ENCODE measurements at regions not wholly inside any gene's neighbourhood (a gene's known extent, or its start where the extent isn't known, plus 50 kb on each side); places are given as distances from the start of the nearest gene placed in this dataset.

DNA sequence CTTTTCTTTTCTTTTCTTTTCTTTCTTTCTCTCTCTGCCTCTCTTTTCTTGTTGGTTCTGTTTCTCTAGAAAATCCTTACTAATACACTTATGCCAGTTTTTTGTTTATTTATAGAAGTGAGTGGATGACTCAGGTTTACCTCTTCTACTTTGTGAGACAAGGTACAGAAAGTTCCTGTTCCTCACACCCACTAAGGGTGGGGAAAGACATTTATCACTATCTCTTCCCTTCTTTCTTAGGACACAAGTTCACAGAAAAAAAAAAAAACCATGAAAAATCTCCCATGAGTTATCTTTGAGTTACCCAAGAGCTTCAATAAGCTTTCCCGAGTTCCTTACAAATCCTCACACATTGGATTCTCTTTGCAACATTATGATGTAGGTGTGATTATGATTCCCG is 60.9 kb upstream of the CD180 start:
- H3K4me1 Mint-ChIP-seq = peaks cover 3% of the 10 kb centered on the region
- ATAC-seq (ENCODE audit: low read depth) = no peak
- H3K27ac Mint-ChIP-seq = no peak overlapping the region
- no peaks in the 10 kb centered on the region for H3K36me3 Mint-ChIP-seq
- peaks cover 1% of the 10 kb centered on the region for H3K9me3 Mint-ChIP-seq
- no peak overlapping the region for H3K4me3 Mint-ChIP-seq
- H3K27me3 Mint-ChIP-seq = peaks cover 3% of the 10 kb centered on the region
- DNase-seq (ENCODE audit: low spot score in 2 of 2) = no peak

DNA sequence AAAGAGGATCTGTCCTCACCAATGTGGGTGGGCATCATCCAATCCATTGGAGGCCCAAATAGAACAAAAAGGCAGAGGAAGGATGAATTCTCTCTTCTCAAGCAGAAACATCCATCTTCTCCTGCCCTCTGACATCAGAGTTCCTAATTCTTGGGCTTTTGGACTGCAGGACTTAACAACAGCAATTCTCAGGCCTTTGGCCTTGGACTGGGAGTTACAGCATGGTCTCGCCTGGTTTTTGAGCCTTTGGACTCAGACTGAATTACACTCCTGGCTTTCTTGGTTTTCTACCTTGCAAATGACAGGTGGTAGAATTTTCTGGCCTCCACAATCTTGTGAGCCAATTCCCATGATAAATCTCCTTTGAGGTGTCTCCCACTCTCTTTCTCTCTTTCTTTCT is 60.5 kb upstream of the CD180 start:
- H3K4me1 Mint-ChIP-seq = peaks cover 3% of the 10 kb centered on the region
- H3K4me3 Mint-ChIP-seq = no peak overlapping the region

DNA sequence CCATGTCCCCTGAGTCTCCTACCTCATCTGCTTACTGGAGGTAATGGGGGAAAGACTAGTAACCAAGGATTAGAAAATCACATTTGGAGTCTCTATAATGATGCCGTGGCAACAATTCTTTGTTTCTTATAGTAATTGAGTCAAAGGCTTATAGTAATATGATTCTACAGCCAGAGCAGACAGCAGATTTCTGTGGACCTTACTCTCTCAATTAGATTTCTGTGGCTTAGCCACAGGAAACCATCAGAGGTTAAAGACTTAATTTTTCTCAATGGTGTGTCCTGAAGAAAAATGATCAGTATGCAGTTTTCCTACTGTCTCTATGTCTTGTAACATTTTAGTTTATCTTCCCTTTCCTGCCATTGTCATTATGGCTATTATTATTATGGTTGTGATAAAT is 59.3 kb upstream of the CD180 start:
- Mint-ChIP-seq H3K4me1 (peaks cover 3% of the 10 kb centered on the region), H3K27ac (no peak overlapping the region), H3K27me3 (peaks cover 3% of the 10 kb centered on the region), H3K36me3 (no peaks in the 10 kb centered on the region), H3K4me3 (no peak overlapping the region), H3K9me3 (peaks cover 1% of the 10 kb centered on the region)
- DNase-seq (ENCODE audit: low spot score in 2 of 2) = no peak
- ATAC-seq (ENCODE audit: low read depth) = no peak

More for the DNA sequence above, 60.5 kb upstream of the CD180 start:
- Mint-ChIP-seq H3K27me3 (peaks cover 3% of the 10 kb centered on the region), H3K36me3 (no peaks in the 10 kb centered on the region), H3K27ac (no peak overlapping the region), H3K9me3 (peaks cover 1% of the 10 kb centered on the region)
- DNase-seq (ENCODE audit: low spot score in 2 of 2) (no peak), ATAC-seq (ENCODE audit: low read depth) (no peak)

DNA sequence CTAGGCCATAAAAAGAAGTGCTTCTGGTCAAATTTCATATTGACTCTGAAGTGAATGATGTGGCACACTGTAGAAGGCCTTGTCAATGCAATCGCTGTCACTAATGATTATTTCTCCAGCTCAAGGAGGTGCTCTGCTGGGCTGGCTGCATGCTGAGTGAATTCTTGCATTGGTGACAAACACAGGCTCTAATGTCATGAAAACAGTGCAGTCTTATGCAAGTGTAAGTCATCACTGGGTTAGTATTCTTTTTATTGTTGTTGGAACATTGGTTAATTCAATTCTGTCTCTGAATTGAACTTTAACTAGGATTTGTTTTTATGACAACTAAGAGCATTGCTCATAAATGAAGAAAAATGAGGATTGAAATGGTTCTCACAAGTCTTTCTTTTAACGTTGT is 57.3 kb upstream of the CD180 start:
- DNase-seq (ENCODE audit: low spot score in 2 of 2) (no peak), ATAC-seq (ENCODE audit: low read depth) (no peak)
- Mint-ChIP-seq H3K36me3 (no peaks in the 10 kb centered on the region), H3K9me3 (peaks cover 1% of the 10 kb centered on the region), H3K27ac (no peak overlapping the region), H3K4me3 (no peak overlapping the region), H3K27me3 (no peaks in the 10 kb centered on the region), H3K4me1 (no peaks in the 10 kb centered on the region)

DNA sequence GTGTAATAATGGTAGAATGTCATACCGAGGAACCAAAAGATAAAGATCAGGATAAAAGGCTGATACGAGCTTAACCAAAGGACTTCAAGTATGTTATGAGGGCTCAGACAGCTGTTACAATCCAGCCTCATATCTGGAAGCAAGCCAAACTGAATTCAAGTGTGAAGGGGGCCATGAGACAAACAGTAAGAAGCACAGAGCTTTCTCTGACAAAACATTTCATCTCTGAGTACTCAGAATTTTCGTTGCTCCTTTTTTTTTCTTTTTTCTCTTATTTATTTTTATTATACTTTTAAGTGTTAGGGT is 52.9 kb upstream of the CD180 start:
- DNase-seq (ENCODE audit: low spot score in 2 of 2) (no peak), ATAC-seq (ENCODE audit: low read depth) (no peak)
- no peak overlapping the region for H3K27ac Mint-ChIP-seq
- no peak overlapping the region for H3K4me3 Mint-ChIP-seq
- H3K27me3 Mint-ChIP-seq = no peaks in the 10 kb centered on the region
- peaks cover 3% of the 10 kb centered on the region for H3K4me1 Mint-ChIP-seq
- no peaks in the 10 kb centered on the region for H3K9me3 Mint-ChIP-seq
- H3K36me3 Mint-ChIP-seq = no peaks in the 10 kb centered on the region

DNA sequence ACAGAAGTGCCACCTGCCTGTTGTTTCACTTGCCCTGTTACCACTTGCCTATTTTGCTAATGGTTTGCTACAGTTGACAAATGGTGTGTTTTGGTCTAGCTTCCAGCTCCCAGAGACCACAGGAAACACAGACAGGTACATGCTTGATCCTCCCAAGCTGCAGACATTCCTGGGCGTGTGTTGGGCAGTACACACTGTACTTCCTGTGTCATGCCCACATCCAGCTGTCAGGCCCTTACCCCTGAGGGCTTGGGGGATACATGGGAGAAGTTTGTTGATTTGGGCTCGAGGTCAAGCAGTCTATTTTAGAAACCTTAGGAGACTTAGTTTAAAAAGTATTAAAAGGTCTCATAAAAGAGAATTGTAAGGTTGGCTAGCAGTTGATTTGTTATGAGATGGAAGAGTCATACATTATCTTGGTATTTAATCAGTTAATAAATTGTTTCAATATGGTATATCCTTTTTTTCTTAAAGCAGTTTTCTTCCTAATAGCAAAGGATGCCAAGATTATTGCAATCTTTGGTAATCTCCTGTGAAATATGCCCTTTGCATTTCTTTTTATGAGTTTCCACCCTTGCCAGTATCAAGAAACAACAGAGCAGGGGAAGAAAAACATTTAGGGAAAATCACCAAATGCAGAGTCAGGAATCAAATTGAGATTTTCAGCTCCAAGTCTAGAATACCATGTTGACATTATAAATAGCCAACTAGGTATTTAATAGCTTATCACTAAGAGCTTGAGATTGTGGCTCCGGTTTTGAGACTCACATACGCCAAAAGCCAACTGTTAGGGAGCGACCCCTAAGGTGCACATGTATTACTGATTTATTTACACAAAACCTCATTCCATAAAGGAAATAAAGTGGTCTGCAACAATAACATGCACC is 52.3 kb upstream of the CD180 start:
- Mint-ChIP-seq H3K9me3 (no peaks in the 10 kb centered on the region), H3K4me3 (no peak overlapping the region), H3K36me3 (no peaks in the 10 kb centered on the region), H3K27ac (no peak overlapping the region), H3K27me3 (no peaks in the 10 kb centered on the region), H3K4me1 (peaks cover 3% of the 10 kb centered on the region)
- DNase-seq (ENCODE audit: low spot score in 2 of 2) = no peak
- no peak for ATAC-seq (ENCODE audit: low read depth)

DNA sequence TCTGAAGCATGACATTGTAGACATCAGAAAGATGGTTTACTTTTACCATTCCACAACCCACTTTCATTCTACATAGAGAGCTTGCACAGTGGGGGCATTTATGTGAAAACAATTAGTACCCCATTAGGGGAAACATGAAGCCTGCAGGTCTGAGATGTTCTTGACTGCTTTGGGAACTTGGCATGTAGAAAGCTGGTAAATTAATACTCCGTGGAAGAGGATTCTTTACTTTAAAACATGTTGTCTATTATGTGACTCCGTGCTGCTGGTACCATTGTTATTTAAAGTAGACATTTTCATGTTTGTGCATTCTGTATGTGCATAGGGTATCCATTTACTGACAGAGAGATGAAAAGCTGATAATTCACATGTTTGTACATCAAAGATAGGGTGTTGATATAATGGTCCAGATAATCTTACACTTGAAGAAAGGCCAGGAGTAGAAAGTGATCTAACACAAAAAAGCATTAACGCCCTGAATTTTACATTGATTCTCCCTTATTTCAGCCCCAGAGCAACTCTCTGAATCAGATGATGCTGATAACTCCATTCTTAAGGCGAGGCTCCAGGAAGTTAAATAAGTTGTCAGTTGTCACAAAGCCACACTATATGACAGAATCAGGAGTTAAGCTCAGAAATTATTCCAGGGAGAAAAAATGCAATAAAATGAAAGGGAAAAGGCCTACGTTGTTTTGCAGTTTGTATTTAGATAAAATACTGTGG is 50.1 kb upstream of the CD180 start:
- H3K27me3 Mint-ChIP-seq = no peaks in the 10 kb centered on the region
- DNase-seq (ENCODE audit: low spot score in 2 of 2) = no peak
- H3K9me3 Mint-ChIP-seq = no peaks in the 10 kb centered on the region
- H3K4me1 Mint-ChIP-seq = peaks cover 7% of the 10 kb centered on the region
- no peaks in the 10 kb centered on the region for H3K36me3 Mint-ChIP-seq
- H3K27ac Mint-ChIP-seq = no peak overlapping the region
- no peak for ATAC-seq (ENCODE audit: low read depth)
- no peak overlapping the region for H3K4me3 Mint-ChIP-seq
